SK-N-SH (cell line): ENCODE measurements at regions not wholly inside any gene's neighbourhood (a gene's known extent, or its start where the extent isn't known, plus 50 kb on each side); places are given as distances from the start of the nearest gene placed in this dataset.

Source experiments
- CTCF ChIA-PET: fragments of 300-600, 350-600 bp; formaldehyde crosslinking; extraction: SDS; loops from one replicate; lab custom pipeline; 2021; lab: Yijun Ruan, JAX
- POLR2A ChIA-PET: fragments of 350-600 bp; sonication (Branson Sonifier 250); formaldehyde crosslinking; extraction: SDS; loops from one replicate; lab custom pipeline; 2020; ENCODE audit warnings: antibody characterized with exemption, inconsistent platforms; lab: Yijun Ruan, JAX
- DNase-seq: peaks from one replicate; pipeline ENCODE4 v3.0.0; 2012
- H2AFZ ChIP-seq: fragments of 200-600 bp; sonication (generic); 2 replicates; pipeline ENCODE4 v1.8.1; 2016; ENCODE audit warnings: antibody characterized with exemption, mild to moderate bottlenecking, low read depth
- H3F3A ChIP-seq: fragments of 200-600 bp; sonication (generic); replicated peaks from 2 replicates; pipeline ENCODE3; 2016; ENCODE audit warnings: antibody characterized with exemption, mild to moderate bottlenecking; ENCODE audit not compliant: insufficient read depth
- H3K27ac ChIP-seq, 2 experiments: fragments of 200-500 bp in 1 of 2; fragments of 200-600 bp in 1 of 2; sonication (Bioruptor generic) in 1 of 2; sonication (generic), shearing (Covaris generic) in 1 of 2; 2 replicates each; pipeline versions ENCODE4 v1.5.1 to v1.6.1; 2014 to 2016; ENCODE audit warnings: low read depth in 2 of 2, inconsistent platforms in 1 of 2, low read length in 1 of 2, mild to moderate bottlenecking in 1 of 2, mixed read lengths in 1 of 2
- H3K27me3 ChIP-seq: fragments of 200-600 bp; sonication (generic), shearing (Covaris generic); 2 replicates; pipeline ENCODE4 v1.6.1; 2016; ENCODE audit warnings: mixed run types; ENCODE audit not compliant: insufficient read depth
- H3K36me3 ChIP-seq, 2 experiments: fragments of 200-500 bp in 1 of 2; fragments of 200-600 bp in 1 of 2; sonication (Bioruptor generic) in 1 of 2; sonication (generic) in 1 of 2; replicated peaks in 1 of 2; 2 replicates each; pipeline versions ENCODE3 to v1.5.1; 2014 to 2016; ENCODE audit warnings: low read length in 1 of 2, mild to moderate bottlenecking in 1 of 2; ENCODE audit not compliant: insufficient read depth in 2 of 2, control insufficient read depth in 1 of 2
- H3K4me1 ChIP-seq, 2 experiments: fragments of 200-500 bp in 1 of 2; fragments of 200-600 bp in 1 of 2; sonication (Bioruptor generic) in 1 of 2; sonication (generic), shearing (Covaris generic) in 1 of 2; 2 replicates each; pipeline versions ENCODE4 v1.5.1 to v1.6.1; 2014 to 2016; ENCODE audit warnings: low read depth in 1 of 2, low read length in 1 of 2, mixed run types in 1 of 2; ENCODE audit not compliant: insufficient read depth in 2 of 2, control insufficient read depth in 1 of 2
- H3K4me2 ChIP-seq: fragments of 200-600 bp; sonication (generic), shearing (Covaris generic); 2 replicates; pipeline ENCODE4 v1.6.1; 2017; ENCODE audit warnings: mixed run types
- H3K4me3 ChIP-seq, 2 experiments: fragments of 200-500 bp in 1 of 2; fragments of 200-600 bp in 1 of 2; sonication (Bioruptor generic) in 1 of 2; sonication (generic), shearing (Covaris generic) in 1 of 2; 2 replicates each; pipeline versions ENCODE4 v1.5.1 to v1.8.1; 2014 to 2016; ENCODE audit warnings: low read depth in 2 of 2, inconsistent platforms in 1 of 2, low read length in 1 of 2, mild to moderate bottlenecking in 1 of 2, mixed read lengths in 1 of 2, moderate library complexity in 1 of 2
- H3K79me2 ChIP-seq: fragments of 200-600 bp; sonication (generic); 2 replicates; pipeline ENCODE4 v1.8.1; 2017; ENCODE audit warnings: mild to moderate bottlenecking; ENCODE audit not compliant: insufficient read depth
- H3K9ac ChIP-seq: fragments of 200-600 bp; sonication (generic); 2 replicates; pipeline ENCODE4 v1.6.1; 2017; ENCODE audit warnings: mixed run types
- H3K9me2 ChIP-seq: fragments of 200-600 bp; sonication (generic); 2 replicates; pipeline ENCODE4 v1.6.1; 2017; ENCODE audit warnings: mixed run types
- H3K9me3 ChIP-seq: fragments of 200-600 bp; sonication (generic); 2 replicates; pipeline ENCODE4 v1.6.1; 2017; ENCODE audit warnings: mixed run types, mild to moderate bottlenecking, moderate library complexity
- H4K20me1 ChIP-seq: fragments of 200-600 bp; sonication (generic); 2 replicates; pipeline ENCODE4 v1.6.1; 2017; ENCODE audit warnings: mild to moderate bottlenecking, mixed run types; ENCODE audit not compliant: insufficient read depth
- EP300 ChIP-seq, 2 experiments: IDR thresholded peaks; 2 replicates each; pipeline versions ENCODE4 v1.4.0 to v1.6.1; 2012; ENCODE audit warnings: borderline replicate concordance in 1 of 2, low read depth in 1 of 2, low read length in 1 of 2
- GATA2 ChIP-seq: sonication (generic); formaldehyde crosslinking; IDR thresholded peaks from 2 replicates; pipeline ENCODE4 v1.5.0; 2020; ENCODE audit warnings: mild to moderate bottlenecking, missing genetic modification reagents
- JUND ChIP-seq: IDR thresholded peaks from 2 replicates; pipeline ENCODE4 v1.4.0; 2012
- POLR2AphosphoS5 ChIP-seq: IDR thresholded peaks from 2 replicates; pipeline ENCODE4 v1.6.1; 2012; ENCODE audit warnings: low read depth, low read length
- RAD21 ChIP-seq: IDR thresholded peaks from 2 replicates; pipeline ENCODE4 v1.6.1; 2012; ENCODE audit warnings: mild to moderate bottlenecking, low read length
- RFX5 ChIP-seq: IDR thresholded peaks from 2 replicates; pipeline ENCODE4 v1.6.1; 2012; ENCODE audit warnings: mild to moderate bottlenecking, improper control_type of control experiment, low read length
- TEAD4 ChIP-seq: IDR thresholded peaks from 2 replicates; pipeline ENCODE4 v1.4.0; 2012; ENCODE audit warnings: mild to moderate bottlenecking, borderline replicate concordance; ENCODE audit not compliant: insufficient read depth
- YY1 ChIP-seq: IDR thresholded peaks from 2 replicates; pipeline ENCODE4 v1.4.0; 2012; ENCODE audit warnings: low read depth, mild to moderate bottlenecking
- WGBS: methylation state at CpG from one replicate; pipeline ENCODE4 v1.1.6; 2017; ENCODE audit warnings: low lambda C conversion rate; 5-methylcytosine and 5-hydroxymethylcytosine counted together
- TF ChIP-seq, protein P1 (sequence below): IDR thresholded peaks from 2 replicates; pipeline ENCODE4 v1.4.0; 2012; ENCODE audit warnings: low read depth, borderline replicate concordance
- TF ChIP-seq, protein P2 (sequence below): fragments of 150-350 bp; IDR thresholded peaks from 2 replicates; pipeline ENCODE4 v1.6.1; 2016; ENCODE audit warnings: mild to moderate bottlenecking, low read depth, low read length
- TF ChIP-seq, protein P3 (sequence below): fragments of 200-600 bp; sonication (generic); IDR thresholded peaks from 2 replicates; pipeline ENCODE4 v1.6.1; 2017; ENCODE audit warnings: antibody characterized with exemption, mild to moderate bottlenecking, moderate library complexity
- TF ChIP-seq, protein P4 (sequence below): IDR thresholded peaks from 2 replicates; pipeline ENCODE4; 2012
- TF ChIP-seq, protein P5 (sequence below): fragments of 150-350 bp; IDR thresholded peaks from 2 replicates; pipeline ENCODE4 v1.6.1; 2017; ENCODE audit warnings: antibody characterized with exemption, low read length, low read depth, borderline replicate concordance

DNA sequence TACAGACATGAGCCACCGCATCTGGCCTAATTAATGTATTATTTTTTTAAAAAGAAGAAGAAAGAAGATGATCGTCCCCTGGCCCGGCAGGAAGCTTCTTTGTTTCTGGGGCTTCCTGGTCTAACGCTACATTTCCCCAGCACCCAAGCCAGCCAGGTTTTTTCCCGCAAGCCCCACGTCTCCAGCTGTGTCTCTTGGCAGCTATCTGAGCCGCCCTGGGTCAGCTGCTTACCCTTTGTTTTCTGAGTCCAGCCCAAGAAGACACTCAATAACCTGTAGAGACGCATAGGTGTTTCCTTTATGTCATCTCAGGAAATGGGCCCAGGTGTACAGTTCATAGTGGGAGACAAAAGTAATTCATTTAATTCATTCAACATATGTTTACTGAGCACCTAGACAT is 110.2 kb downstream of the MTPAP start:
- no peak for DNase-seq
- Histone ChIP-seq H3K9ac (no peak overlapping the region), H2AFZ (no peak overlapping the region), H3K9me3 (no peaks in the 10 kb centered on the region), H3K79me2 (no peaks in the 10 kb centered on the region), H3K4me1 (no peaks in the 10 kb centered on the region), H4K20me1 (no peaks in the 10 kb centered on the region), H3K4me2 (no peak overlapping the region), H3K27ac (no peak overlapping the region), H3K9me2 (no peaks in the 10 kb centered on the region), H3F3A (no peaks in the 10 kb centered on the region), H3K4me3 (no peak overlapping the region), H3K36me3 (no peaks in the 10 kb centered on the region), H3K27me3 (no peaks in the 10 kb centered on the region)
- TF ChIP-seq YY1 = no peak
- TF ChIP-seq TEAD4 = no peak
- 93% methylated on average over 8 of the region's 8 CpGs for WGBS
- ChIA-PET POLR2A (no interaction called here), CTCF (interaction anchor here (7.4 kb wide), 1 partner anchor 238 kb away, joined by 131 read pairs; no protein-coding TSS in a partner anchor)

DNA sequence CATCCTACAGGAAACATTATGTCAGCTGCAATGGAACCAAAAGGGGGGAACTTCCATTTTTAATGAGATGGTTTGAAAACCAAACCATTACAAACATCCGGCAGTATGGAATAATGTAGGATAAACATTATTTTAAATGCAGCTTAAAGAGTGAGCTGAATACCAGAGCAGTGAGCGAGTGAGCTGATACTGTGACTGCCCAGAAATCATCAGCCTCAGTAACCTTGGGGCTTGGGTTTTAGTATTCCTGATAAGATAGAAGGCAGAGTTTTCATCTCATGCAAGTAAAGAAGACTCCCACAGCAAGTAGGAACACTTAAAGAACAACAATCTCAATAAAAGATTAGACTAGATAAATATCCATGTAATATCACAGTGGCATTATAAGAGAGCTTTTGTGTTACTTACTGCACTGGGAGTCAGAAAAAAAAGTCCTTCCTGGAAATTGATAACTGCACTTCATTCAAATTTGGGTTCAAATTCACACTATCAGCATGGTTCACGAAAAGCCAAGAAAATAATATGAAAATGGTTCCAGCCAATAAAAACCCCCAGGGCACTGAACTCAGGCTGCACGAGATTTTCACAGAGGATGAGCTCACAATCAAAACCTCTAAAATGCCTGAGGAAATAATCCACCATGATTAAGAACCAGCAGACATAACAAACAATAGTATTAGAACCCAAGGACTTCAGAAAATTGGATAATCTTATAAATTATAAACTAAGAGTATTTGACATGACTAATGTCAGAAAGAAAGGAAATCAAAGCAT is 115.7 kb downstream of the MTPAP start:
- Histone ChIP-seq H4K20me1 (no peaks in the 10 kb centered on the region), H3K9me2 (no peaks in the 10 kb centered on the region), H3K27ac (no peak overlapping the region), H3K4me3 (no peak overlapping the region), H3K36me3 (no peaks in the 10 kb centered on the region), H3F3A (no peaks in the 10 kb centered on the region), H3K4me2 (no peak overlapping the region), H2AFZ (peak overlapping the region; percentile 49; the same call in 1 of the 2 replicates), H3K9me3 (no peaks in the 10 kb centered on the region), H3K27me3 (no peaks in the 10 kb centered on the region), H3K9ac (no peak overlapping the region), H3K4me1 (peaks cover 0 to 11% of the 10 kb centered on the region in 2 experiments; a peak in 1 of 4 replicates), H3K79me2 (no peaks in the 10 kb centered on the region)
- 77% methylated on average over 4 of the region's 4 CpGs for WGBS
- ChIA-PET CTCF (interaction anchor here (0.9 to 3.2 kb wide), 2 partner anchors 8 to 235 kb away, joined by 3 to 17 read pairs; no protein-coding TSS in a partner anchor), POLR2A (no interaction called here)
- DNase-seq = no peak
- TF ChIP-seq RFX5 (no peak), GATA2 (CRISPR knock-in tag) (no peak), RAD21 (no peak), POLR2AphosphoS5 (no peak), EP300 (IDR thresholded peaks at IDR 0.05; ENCODE audit: borderline replicate concordance in 1 of 2, low read depth in 1 of 2, low read length in 1 of 2) (no peak)
- TF ChIP-seq, protein P1, sequence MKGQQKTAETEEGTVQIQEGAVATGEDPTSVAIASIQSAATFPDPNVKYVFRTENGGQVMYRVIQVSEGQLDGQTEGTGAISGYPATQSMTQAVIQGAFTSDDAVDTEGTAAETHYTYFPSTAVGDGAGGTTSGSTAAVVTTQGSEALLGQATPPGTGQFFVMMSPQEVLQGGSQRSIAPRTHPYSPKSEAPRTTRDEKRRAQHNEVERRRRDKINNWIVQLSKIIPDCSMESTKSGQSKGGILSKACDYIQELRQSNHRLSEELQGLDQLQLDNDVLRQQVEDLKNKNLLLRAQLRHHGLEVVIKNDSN = no peak
- TF ChIP-seq, all 33 proteins: peak for 0

DNA sequence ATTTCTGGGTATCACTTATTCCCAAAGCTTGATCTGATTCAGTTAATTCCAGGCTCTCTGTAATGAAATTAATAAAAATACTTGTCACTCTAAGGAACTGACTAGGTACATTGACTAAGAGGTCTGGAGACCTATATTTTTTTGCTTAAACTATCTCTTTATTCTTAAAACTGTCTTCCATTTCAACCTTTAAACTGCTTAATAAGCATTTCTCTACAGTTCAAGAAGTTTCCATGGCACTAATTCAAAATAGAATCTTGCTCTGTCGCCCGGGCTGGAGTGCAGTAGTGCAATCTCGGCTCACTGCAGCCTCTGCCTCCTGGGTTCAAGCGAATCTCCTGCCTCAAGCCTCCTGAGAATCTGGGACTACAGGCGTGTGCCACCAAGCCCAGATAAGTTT is 117.4 kb downstream of the MTPAP start:
- no peaks in the 10 kb centered on the region for H3K9me3 ChIP-seq
- DNase-seq = no peak
- POLR2A ChIA-PET = no interaction called here
- TF ChIP-seq, protein P2, sequence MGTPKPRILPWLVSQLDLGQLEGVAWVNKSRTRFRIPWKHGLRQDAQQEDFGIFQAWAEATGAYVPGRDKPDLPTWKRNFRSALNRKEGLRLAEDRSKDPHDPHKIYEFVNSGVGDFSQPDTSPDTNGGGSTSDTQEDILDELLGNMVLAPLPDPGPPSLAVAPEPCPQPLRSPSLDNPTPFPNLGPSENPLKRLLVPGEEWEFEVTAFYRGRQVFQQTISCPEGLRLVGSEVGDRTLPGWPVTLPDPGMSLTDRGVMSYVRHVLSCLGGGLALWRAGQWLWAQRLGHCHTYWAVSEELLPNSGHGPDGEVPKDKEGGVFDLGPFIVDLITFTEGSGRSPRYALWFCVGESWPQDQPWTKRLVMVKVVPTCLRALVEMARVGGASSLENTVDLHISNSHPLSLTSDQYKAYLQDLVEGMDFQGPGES = no peak
- TF ChIP-seq POLR2AphosphoS5 = no peak
- TF ChIP-seq, protein P1 = no peak
- TF ChIP-seq YY1 = no peak
- TF ChIP-seq GATA2 (CRISPR knock-in tag) = no peak
- TF ChIP-seq, protein P3, sequence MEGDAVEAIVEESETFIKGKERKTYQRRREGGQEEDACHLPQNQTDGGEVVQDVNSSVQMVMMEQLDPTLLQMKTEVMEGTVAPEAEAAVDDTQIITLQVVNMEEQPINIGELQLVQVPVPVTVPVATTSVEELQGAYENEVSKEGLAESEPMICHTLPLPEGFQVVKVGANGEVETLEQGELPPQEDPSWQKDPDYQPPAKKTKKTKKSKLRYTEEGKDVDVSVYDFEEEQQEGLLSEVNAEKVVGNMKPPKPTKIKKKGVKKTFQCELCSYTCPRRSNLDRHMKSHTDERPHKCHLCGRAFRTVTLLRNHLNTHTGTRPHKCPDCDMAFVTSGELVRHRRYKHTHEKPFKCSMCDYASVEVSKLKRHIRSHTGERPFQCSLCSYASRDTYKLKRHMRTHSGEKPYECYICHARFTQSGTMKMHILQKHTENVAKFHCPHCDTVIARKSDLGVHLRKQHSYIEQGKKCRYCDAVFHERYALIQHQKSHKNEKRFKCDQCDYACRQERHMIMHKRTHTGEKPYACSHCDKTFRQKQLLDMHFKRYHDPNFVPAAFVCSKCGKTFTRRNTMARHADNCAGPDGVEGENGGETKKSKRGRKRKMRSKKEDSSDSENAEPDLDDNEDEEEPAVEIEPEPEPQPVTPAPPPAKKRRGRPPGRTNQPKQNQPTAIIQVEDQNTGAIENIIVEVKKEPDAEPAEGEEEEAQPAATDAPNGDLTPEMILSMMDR = no peak
- TF ChIP-seq, protein P4, sequence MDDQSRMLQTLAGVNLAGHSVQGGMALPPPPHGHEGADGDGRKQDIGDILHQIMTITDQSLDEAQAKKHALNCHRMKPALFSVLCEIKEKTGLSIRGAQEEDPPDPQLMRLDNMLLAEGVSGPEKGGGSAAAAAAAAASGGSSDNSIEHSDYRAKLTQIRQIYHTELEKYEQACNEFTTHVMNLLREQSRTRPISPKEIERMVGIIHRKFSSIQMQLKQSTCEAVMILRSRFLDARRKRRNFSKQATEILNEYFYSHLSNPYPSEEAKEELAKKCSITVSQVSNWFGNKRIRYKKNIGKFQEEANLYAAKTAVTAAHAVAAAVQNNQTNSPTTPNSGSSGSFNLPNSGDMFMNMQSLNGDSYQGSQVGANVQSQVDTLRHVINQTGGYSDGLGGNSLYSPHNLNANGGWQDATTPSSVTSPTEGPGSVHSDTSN = no peak
- TF ChIP-seq, protein P5, sequence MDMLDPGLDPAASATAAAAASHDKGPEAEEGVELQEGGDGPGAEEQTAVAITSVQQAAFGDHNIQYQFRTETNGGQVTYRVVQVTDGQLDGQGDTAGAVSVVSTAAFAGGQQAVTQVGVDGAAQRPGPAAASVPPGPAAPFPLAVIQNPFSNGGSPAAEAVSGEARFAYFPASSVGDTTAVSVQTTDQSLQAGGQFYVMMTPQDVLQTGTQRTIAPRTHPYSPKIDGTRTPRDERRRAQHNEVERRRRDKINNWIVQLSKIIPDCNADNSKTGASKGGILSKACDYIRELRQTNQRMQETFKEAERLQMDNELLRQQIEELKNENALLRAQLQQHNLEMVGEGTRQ = no peak
- no peak for TF ChIP-seq JUND

More for the DNA sequence above, 117.4 kb downstream of the MTPAP start:
- Histone ChIP-seq H2AFZ (no peak overlapping the region), H3F3A (no peaks in the 10 kb centered on the region), H3K36me3 (no peaks in the 10 kb centered on the region), H3K9ac (no peak overlapping the region), H3K4me3 (no peak overlapping the region), H3K9me2 (no peaks in the 10 kb centered on the region), H4K20me1 (no peaks in the 10 kb centered on the region), H3K27ac (no peak overlapping the region), H3K4me2 (no peak overlapping the region), H3K4me1 (peaks cover 0 to 11% of the 10 kb centered on the region in 2 experiments; a peak in 1 of 4 replicates), H3K27me3 (no peaks in the 10 kb centered on the region), H3K79me2 (no peaks in the 10 kb centered on the region)
- 90% methylated on average over 5 of the region's 5 CpGs for WGBS
- CTCF ChIA-PET = interaction anchor here (2.0 kb wide), 1 partner anchor 233 kb away, joined by 10 read pairs; no protein-coding TSS in a partner anchor
